Activated T-cell treated with anti-CD3 and anti-CD28 coated beads, Interleukin-2, amount 50 U/mL, for 4 hours (primary cell): ENCODE measurements at regions not wholly inside any gene's neighbourhood (a gene's known extent, or its start where the extent isn't known, plus 50 kb on each side); places are given as distances from the start of the nearest gene placed in this dataset.
"Not testable (repeated sequence)": the region's sequence is repeated elsewhere in the genome, so short reads cannot be mapped to it uniquely, and the experiment has no call there.

Source experiments
- ATAC-seq, 2 donors: fragments of 200-7000 bp; cut with Tn5 transposase; one replicate each; pipeline ENCODE4 v1.10.0; 2021
- DNase-seq: peaks from one replicate; pipeline ENCODE4 v3.0.0-alpha.2; 2020
- H3K27me3 Mint-ChIP-seq: one replicate; pipeline ENCODE4 v1.8.0; 2021; ENCODE audit warnings: low read depth, mixed read lengths
- H3K36me3 Mint-ChIP-seq: one replicate; pipeline ENCODE4 v1.8.0; 2022; ENCODE audit warnings: mixed read lengths; ENCODE audit not compliant: insufficient read depth
- H3K4me1 Mint-ChIP-seq: one replicate; pipeline ENCODE4 v1.8.0; 2021; ENCODE audit warnings: low read depth, mixed read lengths
- H3K4me3 Mint-ChIP-seq: one replicate; pipeline ENCODE4 v1.8.0; 2021; ENCODE audit warnings: mild to moderate bottlenecking, moderate library complexity, mixed read lengths
- H3K9me3 Mint-ChIP-seq: one replicate; pipeline ENCODE4 v1.8.0; 2021; ENCODE audit warnings: mixed read lengths

DNA sequence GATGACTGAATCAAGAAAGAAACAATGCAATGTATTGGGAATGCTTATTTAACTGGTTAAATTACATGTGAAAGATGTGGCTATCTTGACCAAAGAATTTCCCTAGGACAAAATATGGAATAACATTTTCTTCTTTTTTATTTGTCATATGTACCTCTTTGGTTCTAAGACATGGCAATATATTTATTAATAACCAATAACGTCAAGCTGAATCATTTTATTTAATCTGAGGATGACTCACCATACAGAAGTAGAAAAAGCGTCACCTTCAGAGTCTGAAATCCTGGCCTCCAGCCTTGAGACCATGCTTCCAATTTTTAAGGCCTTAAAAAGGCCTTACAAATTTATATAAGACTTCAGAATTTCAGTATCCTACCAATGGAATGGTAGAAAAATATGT is 1464.9 kb downstream of the SUCLG1 start:
- H3K4me1 Mint-ChIP-seq, result no peaks in the 10 kb centered on the region
- DNase-seq (no peak), ATAC-seq (no peak)
- no peak overlapping the region for H3K4me3 Mint-ChIP-seq
- no peaks in the 10 kb centered on the region for H3K36me3 Mint-ChIP-seq
- no peaks in the 10 kb centered on the region for H3K27me3 Mint-ChIP-seq
- peaks cover 16% of the 10 kb centered on the region for H3K9me3 Mint-ChIP-seq

DNA sequence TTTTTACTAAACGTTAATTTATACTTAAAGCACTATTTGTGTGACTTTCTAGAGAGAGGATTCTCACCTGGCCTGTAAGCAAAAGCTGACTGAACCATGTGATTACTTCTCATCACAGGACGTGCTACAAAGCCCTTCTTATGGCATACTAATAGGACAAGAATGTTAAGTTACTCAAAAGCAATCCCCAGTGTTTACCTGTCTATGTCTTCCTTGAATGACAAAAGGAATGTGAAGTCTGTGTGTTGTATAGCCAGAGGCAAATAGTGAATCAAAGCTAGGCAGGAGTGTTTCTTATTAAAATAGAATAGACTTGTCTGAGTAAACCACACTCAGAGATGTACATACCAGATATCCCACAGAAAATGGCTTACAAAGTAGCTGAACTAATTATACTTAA is 1465.5 kb downstream of the SUCLG1 start:
- Mint-ChIP-seq H3K4me1 (no peaks in the 10 kb centered on the region), H3K4me3 (no peak overlapping the region), H3K36me3 (no peaks in the 10 kb centered on the region), H3K9me3 (peaks cover 13% of the 10 kb centered on the region), H3K27me3 (no peaks in the 10 kb centered on the region)
- DNase-seq, result no peak
- ATAC-seq, result no peak

DNA sequence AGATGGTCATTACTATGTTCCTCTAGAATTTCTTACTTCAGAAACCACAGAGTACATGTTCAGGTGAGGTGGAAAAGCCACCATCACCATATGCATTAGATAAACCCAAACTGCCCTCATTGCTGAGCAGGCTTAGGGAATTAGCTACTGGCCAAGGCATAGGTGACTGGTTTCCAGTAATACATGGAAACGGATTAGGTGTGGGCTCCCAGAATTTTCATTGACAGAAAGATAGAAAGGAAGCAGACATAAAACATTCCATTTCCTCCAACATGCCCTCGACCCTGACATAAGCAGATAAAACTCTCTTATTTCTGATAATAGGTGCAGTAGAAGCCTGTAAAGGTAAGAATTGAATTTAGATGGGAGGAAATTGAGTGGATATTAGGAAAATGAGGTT is 1466.1 kb downstream of the SUCLG1 start:
- no peaks in the 10 kb centered on the region for H3K4me1 Mint-ChIP-seq
- ATAC-seq (no peak), DNase-seq (no peak)
- peaks cover 13% of the 10 kb centered on the region for H3K9me3 Mint-ChIP-seq
- no peaks in the 10 kb centered on the region for H3K27me3 Mint-ChIP-seq
- H3K4me3 Mint-ChIP-seq, result no peak overlapping the region
- H3K36me3 Mint-ChIP-seq, result no peaks in the 10 kb centered on the region

DNA sequence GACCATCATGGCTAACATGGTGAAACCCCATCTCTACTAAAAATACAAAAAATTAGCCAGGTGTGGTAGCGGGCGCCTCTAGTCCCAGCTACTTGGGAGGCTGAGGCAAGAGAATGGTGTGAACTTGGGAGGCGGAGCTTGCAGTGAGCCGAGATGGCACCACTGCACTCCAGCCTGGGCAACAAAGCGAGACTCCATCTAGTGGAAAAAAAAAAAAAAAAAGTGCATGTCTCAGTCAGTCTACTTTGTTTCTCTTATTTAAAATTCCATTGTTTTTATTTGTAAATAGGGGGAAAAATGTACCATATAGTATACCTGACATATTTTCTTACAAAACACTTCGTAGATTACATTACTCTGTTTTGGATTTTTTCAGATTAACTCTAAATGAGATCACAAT is 1471.4 kb downstream of the SUCLG1 start:
- H3K27me3 Mint-ChIP-seq, H3K4me3 Mint-ChIP-seq, DNase-seq, H3K4me1 Mint-ChIP-seq, H3K36me3 Mint-ChIP-seq, ATAC-seq: not testable (repeated sequence)
- peaks cover 17% of the 10 kb centered on the region for H3K9me3 Mint-ChIP-seq

DNA sequence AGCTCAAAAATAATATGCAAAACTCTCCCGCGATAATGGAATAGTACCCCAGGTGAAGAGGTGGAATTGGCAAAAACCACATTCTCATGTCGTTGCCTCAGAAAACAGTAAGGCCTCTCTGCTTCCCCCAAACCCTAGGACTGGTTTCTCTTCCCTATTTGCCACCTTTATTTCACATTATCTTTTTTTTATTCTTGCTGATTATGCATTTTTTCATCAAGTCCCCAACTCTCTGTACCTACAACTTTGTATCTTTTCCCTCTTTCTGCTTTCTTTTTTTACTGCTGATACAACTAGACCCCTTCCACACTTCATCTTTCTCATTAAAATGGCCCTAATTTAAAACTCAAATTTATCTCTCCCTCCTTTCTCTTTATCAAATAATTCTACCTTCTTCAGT is 1472.2 kb downstream of the SUCLG1 start:
- Mint-ChIP-seq H3K9me3 (peaks cover 20% of the 10 kb centered on the region), H3K36me3 (peaks cover 2% of the 10 kb centered on the region), H3K27me3 (no peaks in the 10 kb centered on the region), H3K4me3 (no peak overlapping the region), H3K4me1 (no peaks in the 10 kb centered on the region)
- DNase-seq (no peak), ATAC-seq (no peak)

DNA sequence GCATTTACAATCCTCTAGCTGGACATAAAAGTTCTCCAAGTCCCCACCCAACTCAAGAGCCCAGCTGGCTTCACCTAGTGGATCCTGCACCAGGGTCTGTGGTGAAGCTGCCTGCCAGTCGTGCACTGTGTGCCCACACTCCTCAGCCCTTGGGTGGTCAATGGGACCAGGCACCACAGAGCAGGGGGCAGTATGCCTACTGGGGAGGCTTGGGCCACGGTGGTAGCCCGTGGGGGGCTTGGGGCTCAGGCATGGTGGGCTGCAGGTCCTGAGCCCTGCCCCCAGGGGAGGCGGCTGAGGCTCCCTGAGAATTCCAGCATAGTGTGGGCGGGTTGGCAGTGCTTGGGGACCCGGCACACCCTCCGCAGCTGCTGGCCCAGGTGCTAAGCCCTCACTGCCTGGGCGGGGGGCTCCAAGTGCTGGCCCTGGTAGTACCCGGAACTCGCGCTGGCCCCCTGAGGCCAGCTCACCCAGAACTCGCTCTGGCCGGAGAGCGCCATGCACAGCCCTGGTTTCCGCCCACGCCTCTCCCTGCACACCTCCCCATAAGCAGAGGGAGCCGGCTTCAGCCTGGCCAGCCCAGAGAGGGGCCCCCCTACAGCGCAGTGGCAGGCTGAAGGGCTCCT is 1473.4 kb downstream of the SUCLG1 start:
- ATAC-seq, result no peak
- Mint-ChIP-seq H3K9me3 (peaks cover 21% of the 10 kb centered on the region), H3K27me3 (no peaks in the 10 kb centered on the region), H3K4me3 (no peak overlapping the region), H3K36me3 (peaks cover 2% of the 10 kb centered on the region), H3K4me1 (no peaks in the 10 kb centered on the region)
- DNase-seq, result no peak

DNA sequence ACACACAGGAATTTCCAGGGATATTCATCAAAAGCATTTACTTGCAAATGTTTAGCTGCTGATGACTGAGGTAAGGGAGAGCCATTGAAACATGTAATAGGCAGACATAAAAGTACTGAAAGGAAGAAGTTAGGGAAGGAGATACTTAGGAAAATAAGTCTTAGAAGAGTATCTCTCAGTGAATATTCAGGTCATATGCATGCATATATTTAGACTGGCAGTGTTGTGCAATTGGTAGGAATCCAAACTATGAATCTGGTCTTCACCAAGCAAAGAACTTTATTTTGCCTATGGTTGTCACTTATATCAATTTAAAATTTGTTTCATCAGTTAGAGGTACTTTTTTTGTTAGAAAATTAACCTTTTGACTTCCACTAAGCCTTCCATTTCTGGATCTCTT is 1490.7 kb downstream of the SUCLG1 start:
- Mint-ChIP-seq H3K36me3 (no peaks in the 10 kb centered on the region), H3K27me3 (no peaks in the 10 kb centered on the region), H3K4me3 (no peak overlapping the region), H3K9me3 (peaks cover 8% of the 10 kb centered on the region), H3K4me1 (no peaks in the 10 kb centered on the region)
- no peak for ATAC-seq
- no peak for DNase-seq

DNA sequence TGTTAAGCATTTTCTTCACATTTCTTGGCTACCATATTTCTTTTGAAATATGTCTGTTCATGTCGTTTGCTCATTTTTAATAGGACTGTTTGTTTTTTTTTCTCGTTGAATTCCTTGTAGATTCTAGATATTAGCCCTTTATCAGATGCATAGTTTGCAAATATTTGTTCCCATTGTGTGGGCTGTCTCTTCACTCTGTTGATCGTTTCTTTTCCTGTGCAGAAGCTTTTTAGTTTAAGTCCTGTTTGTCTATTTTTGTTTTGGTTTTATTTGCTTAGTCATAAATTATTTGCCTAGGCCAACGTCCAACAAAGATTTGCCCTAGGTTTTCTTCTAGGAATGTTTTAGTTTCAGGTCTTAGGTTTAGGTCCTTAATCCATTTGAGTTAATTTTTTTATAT is 1494.7 kb downstream of the SUCLG1 start:
- Mint-ChIP-seq H3K9me3 (peaks cover 7% of the 10 kb centered on the region), H3K27me3 (no peaks in the 10 kb centered on the region), H3K4me3 (no peak overlapping the region), H3K4me1 (no peaks in the 10 kb centered on the region), H3K36me3 (no peaks in the 10 kb centered on the region)
- ATAC-seq (no peak), DNase-seq (no peak)

DNA sequence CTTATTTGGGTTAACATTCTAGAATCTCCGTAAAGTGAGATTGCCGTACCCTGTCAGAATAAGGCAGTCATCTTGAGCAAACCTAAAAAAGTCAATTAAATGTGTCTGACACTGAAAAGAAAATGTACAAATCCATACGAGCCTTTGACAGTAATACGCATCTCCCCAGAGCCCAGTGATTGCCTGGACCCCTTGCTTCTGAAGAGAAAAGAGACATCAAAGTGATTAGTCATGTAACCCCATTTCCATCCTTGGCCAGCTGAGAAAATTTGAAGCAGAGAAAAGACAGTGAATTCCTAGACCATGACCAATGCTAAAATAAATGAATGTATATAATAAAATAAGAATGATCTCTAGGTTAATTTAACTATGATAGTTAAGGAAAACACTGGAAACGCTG is 1499.4 kb downstream of the SUCLG1 start:
- Mint-ChIP-seq H3K36me3 (no peaks in the 10 kb centered on the region), H3K4me1 (no peaks in the 10 kb centered on the region), H3K9me3 (peaks cover 13% of the 10 kb centered on the region), H3K4me3 (no peak overlapping the region), H3K27me3 (no peaks in the 10 kb centered on the region)
- DNase-seq (no peak), ATAC-seq (no peak)

DNA sequence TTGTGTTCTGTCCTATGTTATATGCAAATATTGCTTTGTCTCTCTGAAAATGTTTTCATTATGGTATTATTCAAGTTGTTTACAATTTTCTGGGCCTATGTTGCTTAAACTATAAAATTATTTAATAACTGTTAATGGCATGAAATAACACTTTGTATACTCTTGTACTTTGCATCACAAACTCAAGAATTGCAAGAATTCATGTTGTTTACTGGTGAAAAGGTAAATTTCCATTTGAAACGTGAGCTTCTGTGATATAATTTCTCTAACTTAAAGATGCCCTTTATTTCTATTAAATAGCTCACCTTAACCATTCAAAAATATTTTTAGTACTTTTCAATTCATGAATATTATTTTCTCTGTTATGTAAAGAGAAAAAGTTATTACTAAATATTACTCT is 1504.2 kb downstream of the SUCLG1 start:
- no peak for DNase-seq
- Mint-ChIP-seq H3K9me3 (peaks cover 6% of the 10 kb centered on the region), H3K4me1 (no peaks in the 10 kb centered on the region), H3K4me3 (no peak overlapping the region), H3K36me3 (no peaks in the 10 kb centered on the region), H3K27me3 (no peaks in the 10 kb centered on the region)
- ATAC-seq, result no peak

DNA sequence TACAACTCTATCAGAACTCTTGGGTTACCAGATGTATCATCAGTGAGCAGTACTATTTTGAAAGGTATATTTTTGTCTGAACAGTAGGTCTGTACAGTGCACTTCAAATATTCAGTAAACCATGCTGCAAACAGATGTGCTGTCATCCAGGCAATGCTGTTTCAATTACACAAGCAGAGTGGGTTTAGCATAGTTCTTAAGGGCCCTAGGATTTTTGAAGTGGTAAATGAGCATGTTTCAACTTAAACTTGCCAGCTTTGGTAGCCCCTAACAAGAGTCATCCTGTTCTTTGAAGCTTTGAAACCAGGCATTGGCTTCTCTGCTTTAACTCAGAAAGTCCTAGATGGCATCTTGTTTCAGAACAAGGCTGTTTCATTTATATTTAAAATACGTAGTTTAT is 1519.9 kb downstream of the SUCLG1 start:
- Mint-ChIP-seq H3K4me1 (no peaks in the 10 kb centered on the region), H3K9me3 (peaks cover 16% of the 10 kb centered on the region), H3K36me3 (no peaks in the 10 kb centered on the region), H3K27me3 (no peaks in the 10 kb centered on the region), H3K4me3 (no peak overlapping the region)
- DNase-seq (no peak), ATAC-seq (no peak)

DNA sequence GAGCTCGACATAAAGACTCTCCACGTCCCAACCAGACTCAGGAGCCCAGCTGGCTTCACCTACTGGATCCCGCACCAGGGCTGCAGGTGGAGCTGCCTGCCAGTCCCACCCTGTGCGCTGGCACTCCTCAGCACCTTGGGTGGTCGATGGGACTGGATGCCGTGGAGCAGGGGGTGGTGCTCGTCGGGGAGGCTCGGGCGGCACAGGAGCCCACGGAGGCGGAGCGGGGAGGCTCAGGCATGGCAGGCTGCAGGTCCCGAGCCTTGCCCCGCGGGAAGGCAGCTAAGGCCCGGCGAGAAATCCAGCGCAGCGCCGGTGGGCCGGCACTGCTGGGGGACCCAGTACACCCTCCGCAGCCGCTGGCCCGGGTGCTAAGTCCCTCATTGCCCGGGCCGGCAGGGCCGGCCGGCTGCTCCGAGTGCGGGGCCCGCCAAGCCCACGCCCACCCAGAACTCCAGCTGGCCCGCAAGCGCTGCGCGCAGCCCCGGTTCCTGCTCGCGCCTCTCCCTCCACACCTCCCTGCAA is 1520.7 kb downstream of the SUCLG1 start:
- not testable (repeated sequence) for ATAC-seq, H3K4me1 Mint-ChIP-seq, H3K36me3 Mint-ChIP-seq, DNase-seq, H3K4me3 Mint-ChIP-seq, H3K27me3 Mint-ChIP-seq
- H3K9me3 Mint-ChIP-seq, result peaks cover 11% of the 10 kb centered on the region

DNA sequence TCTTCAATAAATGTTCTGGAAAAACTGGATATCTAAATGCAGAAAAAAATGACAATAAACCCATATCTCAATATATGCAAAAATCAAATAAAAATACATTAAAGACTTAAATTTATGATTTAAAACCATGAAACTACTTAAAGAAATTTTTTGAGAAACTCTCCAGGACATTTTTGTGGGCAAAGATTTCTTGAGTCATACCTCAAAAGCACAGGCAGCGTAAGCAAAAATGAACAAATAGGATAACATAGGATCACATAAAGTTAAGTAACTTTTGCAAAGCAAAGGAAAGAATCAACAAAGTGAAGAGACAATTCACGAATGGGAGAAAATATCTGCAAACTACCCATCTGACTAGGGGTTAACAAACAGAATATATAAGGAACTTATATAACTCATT is 1545.5 kb downstream of the SUCLG1 start:
- Mint-ChIP-seq H3K36me3 (no peaks in the 10 kb centered on the region), H3K27me3 (no peaks in the 10 kb centered on the region), H3K4me1 (no peaks in the 10 kb centered on the region), H3K4me3 (no peak overlapping the region), H3K9me3 (peaks cover 11% of the 10 kb centered on the region)
- ATAC-seq (no peak), DNase-seq (no peak)

DNA sequence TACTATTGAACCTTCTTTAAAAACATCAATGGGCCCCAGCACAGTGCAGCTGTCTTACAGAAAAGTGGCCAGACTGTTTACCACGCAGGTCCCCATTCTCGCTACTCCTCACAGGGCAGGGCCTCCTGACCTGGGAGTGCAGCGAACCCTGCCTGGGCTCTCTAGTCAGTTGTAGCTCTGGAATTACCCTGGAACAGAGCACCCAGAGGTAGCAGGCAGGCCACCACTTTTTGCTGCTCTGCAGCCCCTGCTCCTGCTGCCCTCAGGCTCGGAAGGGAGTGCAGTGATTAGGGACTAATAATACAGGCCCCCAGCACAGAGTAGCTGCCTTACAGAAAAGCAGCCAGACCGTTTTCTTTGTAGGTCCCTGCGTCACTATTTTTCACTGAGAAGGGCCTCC is 1563.0 kb downstream of the SUCLG1 start:
- ATAC-seq, result no peak
- no peaks in the 10 kb centered on the region for H3K36me3 Mint-ChIP-seq
- peaks cover 3% of the 10 kb centered on the region for H3K9me3 Mint-ChIP-seq
- DNase-seq, result no peak
- no peaks in the 10 kb centered on the region for H3K4me1 Mint-ChIP-seq
- H3K27me3 Mint-ChIP-seq, result no peaks in the 10 kb centered on the region
- no peak overlapping the region for H3K4me3 Mint-ChIP-seq

DNA sequence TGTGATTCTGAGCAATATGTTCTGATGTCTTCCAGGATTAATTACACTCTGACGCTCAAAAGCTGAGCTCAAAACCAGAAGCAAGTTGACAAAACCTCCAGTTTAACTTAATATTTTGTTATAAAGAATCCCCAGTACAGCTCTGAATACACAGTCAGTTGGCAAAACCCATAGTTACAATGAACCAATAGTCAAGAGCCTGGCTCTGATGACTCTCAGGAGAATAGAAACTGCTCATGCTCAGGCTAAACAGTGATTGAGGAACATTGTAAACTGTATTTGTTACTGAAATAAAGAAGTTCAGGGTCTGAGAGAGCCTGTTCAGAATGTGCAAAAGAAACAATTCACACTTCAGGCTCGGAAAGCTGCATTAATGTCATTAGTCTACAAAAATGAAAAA is 1565.9 kb downstream of the SUCLG1 start:
- Mint-ChIP-seq H3K4me1 (no peaks in the 10 kb centered on the region), H3K27me3 (no peaks in the 10 kb centered on the region), H3K9me3 (peaks cover 6% of the 10 kb centered on the region), H3K4me3 (no peak overlapping the region), H3K36me3 (no peaks in the 10 kb centered on the region)
- ATAC-seq (no peak), DNase-seq (no peak)

DNA sequence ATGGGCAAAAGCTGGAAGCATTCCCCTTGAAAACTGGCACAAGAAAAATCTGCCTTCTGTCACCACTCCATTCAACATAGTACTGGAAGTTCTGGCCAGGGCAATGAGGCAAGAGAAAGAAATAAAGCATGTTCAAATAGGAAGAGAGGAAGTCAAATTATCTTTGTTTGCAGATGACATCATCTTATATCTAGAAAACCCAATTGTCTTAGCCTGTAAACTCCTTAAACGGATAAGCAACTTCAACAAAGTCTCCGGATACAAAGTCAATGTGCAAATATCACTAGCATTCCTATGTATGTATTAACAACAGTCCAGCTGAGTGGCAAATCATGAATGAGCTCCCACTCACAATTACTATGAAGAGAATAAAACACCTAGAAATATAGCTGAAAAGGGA is 1579.3 kb downstream of the SUCLG1 start:
- H3K36me3 Mint-ChIP-seq, result no peaks in the 10 kb centered on the region
- peaks cover 12% of the 10 kb centered on the region for H3K9me3 Mint-ChIP-seq
- no peaks in the 10 kb centered on the region for H3K27me3 Mint-ChIP-seq
- no peak for DNase-seq
- H3K4me1 Mint-ChIP-seq, result no peaks in the 10 kb centered on the region
- no peak for ATAC-seq
- H3K4me3 Mint-ChIP-seq, result no peak overlapping the region
